ENCODE measurements at regions not wholly inside any gene's neighbourhood (a gene's known extent, or its start where the extent isn't known, plus 50 kb on each side); places are given as distances from the start of the nearest gene placed in this dataset.

- TF ChIP-seq, protein P1, sequence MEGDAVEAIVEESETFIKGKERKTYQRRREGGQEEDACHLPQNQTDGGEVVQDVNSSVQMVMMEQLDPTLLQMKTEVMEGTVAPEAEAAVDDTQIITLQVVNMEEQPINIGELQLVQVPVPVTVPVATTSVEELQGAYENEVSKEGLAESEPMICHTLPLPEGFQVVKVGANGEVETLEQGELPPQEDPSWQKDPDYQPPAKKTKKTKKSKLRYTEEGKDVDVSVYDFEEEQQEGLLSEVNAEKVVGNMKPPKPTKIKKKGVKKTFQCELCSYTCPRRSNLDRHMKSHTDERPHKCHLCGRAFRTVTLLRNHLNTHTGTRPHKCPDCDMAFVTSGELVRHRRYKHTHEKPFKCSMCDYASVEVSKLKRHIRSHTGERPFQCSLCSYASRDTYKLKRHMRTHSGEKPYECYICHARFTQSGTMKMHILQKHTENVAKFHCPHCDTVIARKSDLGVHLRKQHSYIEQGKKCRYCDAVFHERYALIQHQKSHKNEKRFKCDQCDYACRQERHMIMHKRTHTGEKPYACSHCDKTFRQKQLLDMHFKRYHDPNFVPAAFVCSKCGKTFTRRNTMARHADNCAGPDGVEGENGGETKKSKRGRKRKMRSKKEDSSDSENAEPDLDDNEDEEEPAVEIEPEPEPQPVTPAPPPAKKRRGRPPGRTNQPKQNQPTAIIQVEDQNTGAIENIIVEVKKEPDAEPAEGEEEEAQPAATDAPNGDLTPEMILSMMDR (IDR thresholded peaks at IDR 0.05) = no peak
- no peak for TF ChIP-seq ZFX (IDR thresholded peaks at IDR 0.05; ENCODE audit: borderline replicate concordance)
These were observed 116.4 kb upstream of the RIPOR2 start for GRCh38 chr6:25052181-25052580.
